SU-DHL-6 (cell line): ENCODE measurements at regions not wholly inside any gene's neighbourhood (a gene's known extent, or its start where the extent isn't known, plus 50 kb on each side); places are given as distances from the start of the nearest gene placed in this dataset.

Source experiments
- H2AFZ ChIP-seq: fragments of 200-600 bp; sonication (generic); 2 replicates; pipeline ENCODE4 v1.6.1; 2014; ENCODE audit warnings: low read depth, mild to moderate bottlenecking, moderate library complexity, mixed read lengths, antibody characterized with exemption, low read length; ENCODE audit not compliant: severe bottlenecking
- H3F3A ChIP-seq: fragments of 200-600 bp; shearing (Covaris generic); 2 replicates; pipeline ENCODE4 v1.6.0; 2016; ENCODE audit warnings: antibody characterized with exemption, mild to moderate bottlenecking; ENCODE audit not compliant: insufficient read depth
- H3K27ac ChIP-seq: fragments of 200-600 bp; sonication (generic); 2 replicates; pipeline ENCODE4 v1.5.1; 2016; ENCODE audit warnings: low read depth, mild to moderate bottlenecking, low read length, moderate library complexity, mixed read lengths
- H3K27me3 ChIP-seq: fragments of 200-600 bp; sonication (generic), shearing (Covaris generic); 2 replicates; pipeline ENCODE4 v1.6.0; 2014; ENCODE audit warnings: mild to moderate bottlenecking, low read length
- H3K36me3 ChIP-seq: fragments of 200-600 bp; sonication (generic); 2 replicates; pipeline ENCODE4 v1.6.1; 2014; ENCODE audit warnings: mild to moderate bottlenecking, low read length, mixed read lengths
- H3K4me2 ChIP-seq: fragments of 300-600, 200-600 bp; shearing (Covaris generic), sonication (generic); 2 replicates; pipeline ENCODE4 v1.6.0; 2014; ENCODE audit warnings: low read length, low read depth, mild to moderate bottlenecking; ENCODE audit not compliant: poor library complexity, severe bottlenecking
- H3K4me3 ChIP-seq: fragments of 200-600 bp; sonication (generic); 2 replicates; pipeline ENCODE4 v1.5.1; 2014; ENCODE audit warnings: antibody characterized with exemption, low read length, mild to moderate bottlenecking, mixed read lengths; ENCODE audit not compliant: insufficient read depth, poor library complexity, severe bottlenecking
- H3K79me2 ChIP-seq: fragments of 200-600 bp; sonication (generic); 2 replicates; pipeline ENCODE4 v1.6.1; 2014; ENCODE audit warnings: mild to moderate bottlenecking, low read length, moderate library complexity; ENCODE audit not compliant: insufficient read depth
- H3K9ac ChIP-seq: fragments of 200-600 bp; sonication (generic); 2 replicates; pipeline ENCODE4 v1.7.0; 2014; ENCODE audit warnings: mild to moderate bottlenecking, low read length
- H3K9me2 ChIP-seq: fragments of 200-600 bp; sonication (generic); replicated peaks from 2 replicates; pipeline ENCODE4 v1.6.1; 2014; ENCODE audit warnings: low read length; ENCODE audit not compliant: insufficient read depth
- H3K9me3 ChIP-seq: fragments of 200-600 bp; sonication (generic); 2 replicates; pipeline ENCODE4 v1.6.1; 2014; ENCODE audit warnings: low read length, mixed read lengths; ENCODE audit not compliant: insufficient read depth
- H4K20me1 ChIP-seq: fragments of 200-600 bp; sonication (generic); 2 replicates; pipeline ENCODE4 v1.6.1; 2014; ENCODE audit warnings: low read depth, mild to moderate bottlenecking, antibody characterized with exemption, low read length, moderate library complexity, mixed read lengths
- CTCF ChIP-seq: fragments of 200-600 bp; sonication (generic); IDR thresholded peaks from one replicate; pipeline ENCODE4 v1.5.1; 2017; ENCODE audit warnings: antibody characterized with exemption, mild to moderate bottlenecking, low read length, moderate library complexity; ENCODE audit not compliant: insufficient read depth, poor library complexity, severe bottlenecking
- EZH2phosphoT487 ChIP-seq: fragments of 200-600 bp; sonication (generic), shearing (Covaris generic); conservative IDR thresholded peaks from 2 replicates; pipeline ENCODE4 v1.6.1; 2018; ENCODE audit warnings: mild to moderate bottlenecking, antibody characterized with exemption, low read length, moderate library complexity, mixed read lengths

DNA sequence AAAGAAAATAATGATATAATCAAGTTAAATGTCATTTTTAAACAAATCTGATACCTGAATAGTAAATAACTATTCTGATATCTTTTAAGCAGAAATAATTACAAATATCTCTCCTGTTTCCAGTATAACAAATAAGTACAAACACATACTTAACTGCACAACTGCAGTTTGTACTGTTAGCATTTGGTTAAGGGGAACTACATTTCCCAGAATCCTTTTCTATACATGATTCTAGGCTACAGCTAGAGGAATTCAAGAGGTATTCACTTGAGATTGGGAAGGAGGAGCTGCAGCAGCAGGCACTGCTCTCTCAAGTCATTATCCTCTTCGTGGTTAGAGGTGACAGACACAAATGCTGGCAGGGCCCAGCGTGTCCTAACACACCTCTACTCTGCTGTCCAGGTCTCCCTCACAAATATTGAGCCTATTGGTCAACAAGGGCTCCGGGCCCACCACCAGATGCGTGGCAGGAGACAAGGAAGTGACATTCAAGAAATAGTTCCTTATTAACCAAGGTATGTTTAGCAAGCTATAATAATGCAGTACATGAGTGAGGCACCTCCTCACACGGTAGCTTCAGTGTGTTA, 255.1 kb upstream of the MKLN1 start:
- Histone ChIP-seq H3K4me2 (peak overlapping the region; percentile 42), H3F3A (peaks cover 17% of the 10 kb centered on the region), H3K27ac (no peak overlapping the region), H3K9me3 (no peaks in the 10 kb centered on the region), H3K9me2 (no peaks in the 10 kb centered on the region), H3K9ac (no peak overlapping the region), H3K4me3 (no peak overlapping the region), H4K20me1 (no peaks in the 10 kb centered on the region), H3K27me3 (no peaks in the 10 kb centered on the region), H3K79me2 (peaks cover 24% of the 10 kb centered on the region; the same call in 1 of the 2 replicates), H3K36me3 (peaks cover 3% of the 10 kb centered on the region; the same call in 1 of the 2 replicates), H2AFZ (no peak overlapping the region)
- TF ChIP-seq CTCF = no peak
- TF ChIP-seq EZH2phosphoT487 = no peak

DNA sequence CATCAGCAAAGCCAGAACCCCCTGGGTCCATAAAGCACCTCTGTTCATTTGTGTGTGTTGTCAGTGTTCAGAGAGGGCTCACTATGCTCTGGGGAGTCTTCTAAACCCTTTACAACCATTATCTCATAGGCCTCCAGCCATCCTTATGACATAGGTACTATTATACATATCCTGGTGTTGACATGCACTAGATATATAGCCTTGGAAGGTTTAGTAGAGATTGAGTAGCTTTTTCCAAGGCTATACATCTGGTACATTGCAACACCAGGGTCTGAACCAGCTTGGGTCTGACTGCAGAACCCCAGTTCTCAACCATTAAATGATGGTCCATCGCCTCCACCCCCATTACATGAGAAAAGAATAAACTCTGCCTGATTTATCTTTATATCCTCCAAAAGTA, 253.6 kb upstream of the MKLN1 start:
- H3K9me2 ChIP-seq = no peaks in the 10 kb centered on the region
- no peaks in the 10 kb centered on the region for H3K9me3 ChIP-seq
- H2AFZ ChIP-seq = no peak overlapping the region
- no peaks in the 10 kb centered on the region for H3K27me3 ChIP-seq
- no peak overlapping the region for H3K4me2 ChIP-seq
- no peaks in the 10 kb centered on the region for H4K20me1 ChIP-seq
- H3K4me3 ChIP-seq = no peak overlapping the region
- H3F3A ChIP-seq = peaks cover 17% of the 10 kb centered on the region
- peaks cover 3% of the 10 kb centered on the region; the same call in 1 of the 2 replicates for H3K36me3 ChIP-seq
- TF ChIP-seq EZH2phosphoT487 (no peak), CTCF (no peak)
- H3K27ac ChIP-seq = no peak overlapping the region
- H3K79me2 ChIP-seq = peaks cover 28% of the 10 kb centered on the region; the same call in 1 of the 2 replicates
- H3K9ac ChIP-seq = no peak overlapping the region

DNA sequence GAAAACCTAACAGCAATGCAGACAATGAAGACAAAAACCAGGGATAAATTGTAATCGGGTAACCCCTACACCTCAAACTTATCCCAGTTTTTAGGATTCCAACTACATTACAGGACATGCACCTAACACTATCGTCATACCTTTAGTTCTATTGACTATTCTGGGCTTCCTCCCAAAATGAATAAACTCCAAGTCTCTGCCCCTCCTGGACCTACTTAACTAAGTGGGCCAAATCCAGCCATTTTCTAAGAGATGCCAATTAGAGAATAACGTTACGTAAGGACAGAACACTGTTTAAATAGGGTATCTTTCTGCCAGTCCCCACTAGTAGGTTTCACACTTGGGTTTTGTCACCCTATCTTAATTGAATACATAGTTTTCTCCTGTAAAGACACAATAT, 253.1 kb upstream of the MKLN1 start:
- Histone ChIP-seq H3K79me2 (peaks cover 31% of the 10 kb centered on the region; the same call in 1 of the 2 replicates), H3K27me3 (no peaks in the 10 kb centered on the region), H3K36me3 (peaks cover 3% of the 10 kb centered on the region; the same call in 1 of the 2 replicates), H2AFZ (no peak overlapping the region), H3K9ac (no peak overlapping the region), H4K20me1 (no peaks in the 10 kb centered on the region), H3K4me2 (no peak overlapping the region), H3K4me3 (no peak overlapping the region), H3F3A (peaks cover 17% of the 10 kb centered on the region), H3K9me3 (no peaks in the 10 kb centered on the region), H3K9me2 (no peaks in the 10 kb centered on the region), H3K27ac (no peak overlapping the region)
- TF ChIP-seq CTCF = no peak
- no peak for TF ChIP-seq EZH2phosphoT487
